ENCODE measurements at regions not wholly inside any gene's neighbourhood (a gene's known extent, or its start where the extent isn't known, plus 50 kb on each side); places are given as distances from the start of the nearest gene placed in this dataset.
A peak's percentile ranks its signal among the peaks of the same experiment; 100 is the strongest.
"Not testable (repeated sequence)": the region's sequence is repeated elsewhere in the genome, so short reads cannot be mapped to it uniquely, and the experiment has no call there.

GRCh38 chr16:35102780-35103403 is 1643.5 kb downstream of the TP53TG3F start:
- no peak for DNase-seq (ENCODE audit: low spot score)

GRCh38 chr16:35111772-35112171 is 1652.4 kb downstream of the TP53TG3F start:
- not testable (repeated sequence) for DNase-seq (ENCODE audit: low spot score)

- no peak for DNase-seq (ENCODE audit: low spot score)
Observed at GRCh38 chr16:35131429-35131828, 1672.0 kb downstream of the TP53TG3F start.

- DNase-seq (ENCODE audit: low spot score): no peak
Observed at GRCh38 chr16:35134471-35134870, 1675.1 kb downstream of the TP53TG3F start.

- no peak for DNase-seq (ENCODE audit: low spot score)
Observed at GRCh38 chr16:35140293-35140986, 1681.0 kb downstream of the TP53TG3F start.

- DNase-seq (ENCODE audit: low spot score): no peak
Observed at GRCh38 chr16:35141303-35141702, 1681.9 kb downstream of the TP53TG3F start.

GRCh38 chr16:35142147-35142808 is 1682.9 kb downstream of the TP53TG3F start:
- no peak for DNase-seq (ENCODE audit: low spot score)

GRCh38 chr16:35142809-35143192 is 1683.4 kb downstream of the TP53TG3F start:
- no peak for DNase-seq (ENCODE audit: low spot score)

- no peak for DNase-seq (ENCODE audit: low spot score)
Observed at GRCh38 chr16:35144212-35144932, 1685.0 kb downstream of the TP53TG3F start.

- DNase-seq (ENCODE audit: low spot score): no peak
Observed at GRCh38 chr16:35146031-35146710, 1686.8 kb downstream of the TP53TG3F start.

- DNase-seq (ENCODE audit: low spot score): no peak
Observed at GRCh38 chr16:35146723-35147458, 1687.5 kb downstream of the TP53TG3F start.

- DNase-seq (ENCODE audit: low spot score): no peak
Observed at GRCh38 chr16:35147556-35148504, 1688.4 kb downstream of the TP53TG3F start.

GRCh38 chr16:35148748-35149147 is 1689.3 kb downstream of the TP53TG3F start:
- no peak for DNase-seq (ENCODE audit: low spot score)

- no peak for DNase-seq (ENCODE audit: low spot score)
Observed at GRCh38 chr16:35149550-35149949, 1690.1 kb downstream of the TP53TG3F start.

GRCh38 chr16:35150805-35151312 is 1691.4 kb downstream of the TP53TG3F start:
- no peak for DNase-seq (ENCODE audit: low spot score)

GRCh38 chr16:35152067-35152627 is 1692.7 kb downstream of the TP53TG3F start:
- no peak for DNase-seq (ENCODE audit: low spot score)

- DNase-seq (ENCODE audit: low spot score): peak; percentile 10
Observed at GRCh38 chr16:35154627-35155026, 1695.2 kb downstream of the TP53TG3F start.

GRCh38 chr16:35157549-35157948 is 1698.1 kb downstream of the TP53TG3F start:
- DNase-seq (ENCODE audit: low spot score): peak; percentile 17

- not testable (repeated sequence) for DNase-seq (ENCODE audit: low spot score)
Observed at GRCh38 chr16:35169324-35169723, 1709.9 kb downstream of the TP53TG3F start.
